ENCODE measurements at regions not wholly inside any gene's neighbourhood (a gene's known extent, or its start where the extent isn't known, plus 50 kb on each side); places are given as distances from the start of the nearest gene placed in this dataset.

DNA sequence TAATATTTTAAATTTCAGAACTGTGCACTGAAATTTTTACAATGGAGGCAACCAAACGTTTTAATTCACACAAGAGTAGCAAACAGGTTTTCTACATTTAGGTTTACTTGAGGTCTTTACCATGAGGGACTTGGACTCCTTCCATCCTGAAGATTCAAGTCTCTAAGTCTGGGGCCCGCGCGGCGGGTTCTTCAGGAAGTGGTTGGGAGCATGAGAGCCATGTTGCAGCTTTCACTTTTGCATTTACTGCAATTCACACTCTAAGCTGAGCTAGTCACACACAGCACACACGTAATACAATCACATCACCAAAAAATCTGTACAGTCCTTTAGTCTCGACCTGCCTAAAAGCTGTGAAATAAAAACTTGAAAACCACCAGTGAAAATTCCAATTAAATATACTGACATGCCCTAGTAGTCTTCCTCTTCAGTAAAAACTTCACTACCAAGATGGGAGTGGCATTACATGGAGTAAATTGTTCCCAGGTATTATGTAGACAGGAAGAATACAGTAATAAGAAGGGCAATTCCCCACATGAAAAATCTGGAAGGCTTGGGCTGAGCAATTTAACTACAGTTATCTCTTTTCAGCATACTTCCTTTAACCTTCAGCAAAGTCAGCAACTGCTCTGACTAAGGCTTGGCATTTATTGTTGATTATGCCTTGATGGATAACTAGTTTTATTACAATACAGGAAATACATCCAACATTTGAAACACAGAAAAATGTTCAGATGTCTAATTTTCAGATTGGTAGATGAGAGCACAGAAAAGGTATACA, 571.1 kb upstream of the DIPK2B start:
- TF ChIP-seq POLR2A (IDR thresholded peaks at IDR 0.05; ENCODE audit: low read length) (no peak), RFX5 (IDR thresholded peaks at IDR 0.05) (no peak), EP300 (IDR thresholded peaks at IDR 0.05) (no peak), KDM1A (IDR thresholded peaks at IDR 0.05; ENCODE audit: low read depth) (no peak), CBX8 (IDR thresholded peaks at IDR 0.05) (no peak), PHF8 (IDR thresholded peaks at IDR 0.05; ENCODE audit: borderline replicate concordance, low read depth) (no peak), CHD4 (IDR thresholded peaks at IDR 0.05; ENCODE audit: borderline replicate concordance) (no peak)
- TF ChIP-seq, protein P1, sequence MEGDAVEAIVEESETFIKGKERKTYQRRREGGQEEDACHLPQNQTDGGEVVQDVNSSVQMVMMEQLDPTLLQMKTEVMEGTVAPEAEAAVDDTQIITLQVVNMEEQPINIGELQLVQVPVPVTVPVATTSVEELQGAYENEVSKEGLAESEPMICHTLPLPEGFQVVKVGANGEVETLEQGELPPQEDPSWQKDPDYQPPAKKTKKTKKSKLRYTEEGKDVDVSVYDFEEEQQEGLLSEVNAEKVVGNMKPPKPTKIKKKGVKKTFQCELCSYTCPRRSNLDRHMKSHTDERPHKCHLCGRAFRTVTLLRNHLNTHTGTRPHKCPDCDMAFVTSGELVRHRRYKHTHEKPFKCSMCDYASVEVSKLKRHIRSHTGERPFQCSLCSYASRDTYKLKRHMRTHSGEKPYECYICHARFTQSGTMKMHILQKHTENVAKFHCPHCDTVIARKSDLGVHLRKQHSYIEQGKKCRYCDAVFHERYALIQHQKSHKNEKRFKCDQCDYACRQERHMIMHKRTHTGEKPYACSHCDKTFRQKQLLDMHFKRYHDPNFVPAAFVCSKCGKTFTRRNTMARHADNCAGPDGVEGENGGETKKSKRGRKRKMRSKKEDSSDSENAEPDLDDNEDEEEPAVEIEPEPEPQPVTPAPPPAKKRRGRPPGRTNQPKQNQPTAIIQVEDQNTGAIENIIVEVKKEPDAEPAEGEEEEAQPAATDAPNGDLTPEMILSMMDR (IDR thresholded peaks at IDR 0.05): no peak
- TF ChIP-seq, protein P2, sequence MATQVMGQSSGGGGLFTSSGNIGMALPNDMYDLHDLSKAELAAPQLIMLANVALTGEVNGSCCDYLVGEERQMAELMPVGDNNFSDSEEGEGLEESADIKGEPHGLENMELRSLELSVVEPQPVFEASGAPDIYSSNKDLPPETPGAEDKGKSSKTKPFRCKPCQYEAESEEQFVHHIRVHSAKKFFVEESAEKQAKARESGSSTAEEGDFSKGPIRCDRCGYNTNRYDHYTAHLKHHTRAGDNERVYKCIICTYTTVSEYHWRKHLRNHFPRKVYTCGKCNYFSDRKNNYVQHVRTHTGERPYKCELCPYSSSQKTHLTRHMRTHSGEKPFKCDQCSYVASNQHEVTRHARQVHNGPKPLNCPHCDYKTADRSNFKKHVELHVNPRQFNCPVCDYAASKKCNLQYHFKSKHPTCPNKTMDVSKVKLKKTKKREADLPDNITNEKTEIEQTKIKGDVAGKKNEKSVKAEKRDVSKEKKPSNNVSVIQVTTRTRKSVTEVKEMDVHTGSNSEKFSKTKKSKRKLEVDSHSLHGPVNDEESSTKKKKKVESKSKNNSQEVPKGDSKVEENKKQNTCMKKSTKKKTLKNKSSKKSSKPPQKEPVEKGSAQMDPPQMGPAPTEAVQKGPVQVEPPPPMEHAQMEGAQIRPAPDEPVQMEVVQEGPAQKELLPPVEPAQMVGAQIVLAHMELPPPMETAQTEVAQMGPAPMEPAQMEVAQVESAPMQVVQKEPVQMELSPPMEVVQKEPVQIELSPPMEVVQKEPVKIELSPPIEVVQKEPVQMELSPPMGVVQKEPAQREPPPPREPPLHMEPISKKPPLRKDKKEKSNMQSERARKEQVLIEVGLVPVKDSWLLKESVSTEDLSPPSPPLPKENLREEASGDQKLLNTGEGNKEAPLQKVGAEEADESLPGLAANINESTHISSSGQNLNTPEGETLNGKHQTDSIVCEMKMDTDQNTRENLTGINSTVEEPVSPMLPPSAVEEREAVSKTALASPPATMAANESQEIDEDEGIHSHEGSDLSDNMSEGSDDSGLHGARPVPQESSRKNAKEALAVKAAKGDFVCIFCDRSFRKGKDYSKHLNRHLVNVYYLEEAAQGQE (IDR thresholded peaks at IDR 0.05): no peak
